ENCODE measurements at regions not wholly inside any gene's neighbourhood (a gene's known extent, or its start where the extent isn't known, plus 50 kb on each side); places are given as distances from the start of the nearest gene placed in this dataset.

DNA sequence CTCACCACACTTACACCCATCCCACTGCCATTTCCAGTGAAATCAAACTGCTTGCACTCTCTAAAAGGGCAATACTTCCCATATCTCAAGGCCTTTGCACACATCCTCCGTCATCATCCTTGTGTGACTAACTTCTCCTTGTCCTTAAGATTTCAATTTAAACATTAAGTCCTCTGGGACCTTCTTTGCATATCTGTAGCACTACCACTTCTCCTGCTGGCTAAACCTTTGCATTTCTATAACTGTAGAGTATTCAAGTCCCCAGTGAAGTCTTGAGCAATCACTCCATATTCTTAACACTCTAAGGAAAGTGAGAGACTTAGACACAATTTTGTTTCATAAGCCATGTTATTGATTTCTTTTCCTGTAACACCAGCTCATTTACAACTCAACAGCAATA lies 136.8 kb upstream of the EPHA4 start:
- TF ChIP-seq, protein P1, sequence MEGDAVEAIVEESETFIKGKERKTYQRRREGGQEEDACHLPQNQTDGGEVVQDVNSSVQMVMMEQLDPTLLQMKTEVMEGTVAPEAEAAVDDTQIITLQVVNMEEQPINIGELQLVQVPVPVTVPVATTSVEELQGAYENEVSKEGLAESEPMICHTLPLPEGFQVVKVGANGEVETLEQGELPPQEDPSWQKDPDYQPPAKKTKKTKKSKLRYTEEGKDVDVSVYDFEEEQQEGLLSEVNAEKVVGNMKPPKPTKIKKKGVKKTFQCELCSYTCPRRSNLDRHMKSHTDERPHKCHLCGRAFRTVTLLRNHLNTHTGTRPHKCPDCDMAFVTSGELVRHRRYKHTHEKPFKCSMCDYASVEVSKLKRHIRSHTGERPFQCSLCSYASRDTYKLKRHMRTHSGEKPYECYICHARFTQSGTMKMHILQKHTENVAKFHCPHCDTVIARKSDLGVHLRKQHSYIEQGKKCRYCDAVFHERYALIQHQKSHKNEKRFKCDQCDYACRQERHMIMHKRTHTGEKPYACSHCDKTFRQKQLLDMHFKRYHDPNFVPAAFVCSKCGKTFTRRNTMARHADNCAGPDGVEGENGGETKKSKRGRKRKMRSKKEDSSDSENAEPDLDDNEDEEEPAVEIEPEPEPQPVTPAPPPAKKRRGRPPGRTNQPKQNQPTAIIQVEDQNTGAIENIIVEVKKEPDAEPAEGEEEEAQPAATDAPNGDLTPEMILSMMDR (conservative IDR thresholded peaks at IDR 0.05; ENCODE audit: low read depth, low read length): no peak
- no peak for TF ChIP-seq EZH2 (IDR thresholded peaks at IDR 0.05; ENCODE audit: borderline replicate concordance, low read depth, low read length, poor library complexity, severe bottlenecking)
